Kidney (tissue), 13 donors: ENCODE measurements at regions not wholly inside any gene's neighbourhood (a gene's known extent, or its start where the extent isn't known, plus 50 kb on each side); places are given as distances from the start of the nearest gene placed in this dataset.

Experiments
- DNase-seq, 5 donors: peaks; one replicate each; pipeline ENCODE4 v3.0.0-alpha.2; 2013 to 2020
- FAIRE-seq: peaks from 2 replicates; lab custom pipeline; 2012; peaks lifted over from hg19 to GRCh38; lab: Jason Lieb, UNC
- H3K27ac ChIP-seq, 2 donors: one replicate each; pipeline ENCODE4 v1.7.0; 2013; ENCODE audit warnings: low read depth in 2 of 2, low read length in 2 of 2, inconsistent platforms in 1 of 2
- H3K27me3 ChIP-seq: one replicate; pipeline ENCODE4 v1.7.1; 2013; ENCODE audit warnings: low read length, inconsistent platforms; ENCODE audit not compliant: control insufficient read depth, insufficient read depth
- H3K36me3 ChIP-seq, 3 donors: one replicate each; pipeline versions ENCODE4 v1.7.0 to v1.7.1; 2013; ENCODE audit warnings: low read length in 3 of 3, control low read depth in 1 of 3, inconsistent platforms in 1 of 3; ENCODE audit not compliant: insufficient read depth in 3 of 3, control insufficient read depth in 2 of 3
- H3K4me1 ChIP-seq, 3 donors: one replicate each; pipeline versions ENCODE4 v1.7.0 to v1.7.1; 2013; ENCODE audit warnings: low read length in 3 of 3, inconsistent platforms in 1 of 3, low read depth in 1 of 3; ENCODE audit not compliant: control insufficient read depth in 2 of 3, insufficient read depth in 2 of 3
- H3K4me3 ChIP-seq, 3 donors: one replicate each; pipeline versions ENCODE4 v1.7.0 to v1.8.1; 2013; ENCODE audit warnings: low read length in 3 of 3, control low read depth in 1 of 3, inconsistent platforms in 1 of 3
- H3K9ac ChIP-seq, 3 donors: one replicate each; pipeline versions ENCODE4 v1.7.0 to v1.7.1; 2013; ENCODE audit warnings: low read length in 3 of 3, control low read depth in 1 of 3, inconsistent platforms in 1 of 3
- H3K9me3 ChIP-seq, 3 donors: one replicate each; pipeline versions ENCODE4 v1.7.0 to v1.7.1; 2013; ENCODE audit warnings: low read length in 3 of 3, control low read depth in 1 of 3, inconsistent platforms in 1 of 3; ENCODE audit not compliant: control insufficient read depth in 2 of 3, insufficient read depth in 1 of 3
- CTCF ChIP-seq: IDR thresholded peaks from 3 replicates; pipeline ENCODE4 v1.5.1; 2012; ENCODE audit warnings: mild to moderate bottlenecking, moderate library complexity, borderline replicate concordance; ENCODE audit not compliant: insufficient read depth; ENCODE audit errors: extremely low read depth
- intact Hi-C: fragments of 100-400 bp; cut with DNase I; formaldehyde crosslinking; loops from one replicate; pipeline ENCODE4 v1.11.1; 2022
- donor health status: control.
- donor health status: control.
- donor health status: control.
- donor health status: control.
- donor health status: control.
- donor health status: DM: yes; HTN: yes; CAD: no.
- donor health status: Normal renal cell carcinoma (clear cell type).

- Histone ChIP-seq H3K4me3 (no peak overlapping the region), H3K9ac (no peak overlapping the region), H3K36me3 (no peaks in the 10 kb centered on the region), H3K4me1 (no peaks in the 10 kb centered on the region), H3K27me3 (no peaks in the 10 kb centered on the region), H3K9me3 (no peaks in the 10 kb centered on the region), H3K27ac (no peak overlapping the region)
- intact Hi-C loops: no loop called here
- FAIRE-seq (no peak), DNase-seq (no peak)
- TF ChIP-seq CTCF: no peak
Observed at GRCh38 chr5:125142458-125142857, 396.0 kb upstream of the ZNF608 start.

GRCh38 chr5:125143011-125143410 lies 396.6 kb upstream of the ZNF608 start:
- Histone ChIP-seq H3K9ac (no peak overlapping the region), H3K27me3 (no peaks in the 10 kb centered on the region), H3K4me3 (no peak overlapping the region), H3K27ac (no peak overlapping the region), H3K4me1 (no peaks in the 10 kb centered on the region), H3K36me3 (no peaks in the 10 kb centered on the region), H3K9me3 (no peaks in the 10 kb centered on the region)
- FAIRE-seq (no peak), DNase-seq (no peak)
- no peak for TF ChIP-seq CTCF
- intact Hi-C loops: no loop called here

- FAIRE-seq (no peak), DNase-seq (no peak)
- Histone ChIP-seq H3K9me3 (no peaks in the 10 kb centered on the region), H3K36me3 (no peaks in the 10 kb centered on the region), H3K4me3 (no peak overlapping the region), H3K9ac (no peak overlapping the region), H3K27me3 (no peaks in the 10 kb centered on the region), H3K4me1 (peaks cover 0 to 4% (median 0%) of the 10 kb centered on the region in 3 donors), H3K27ac (no peak overlapping the region)
- intact Hi-C loops: no loop called here
- no peak for TF ChIP-seq CTCF
Observed at GRCh38 chr5:125148076-125148475, 401.6 kb upstream of the ZNF608 start.

- intact Hi-C loops: no loop called here
- H3K9me3 ChIP-seq: no peaks in the 10 kb centered on the region
- DNase-seq (no peak), FAIRE-seq (no peak)
- H3K9ac ChIP-seq: no peak overlapping the region
- H3K27ac ChIP-seq: no peak overlapping the region
- no peaks in the 10 kb centered on the region for H3K27me3 ChIP-seq
- peaks cover 0 to 5% (median 0%) of the 10 kb centered on the region in 3 donors for H3K4me1 ChIP-seq
- no peak for TF ChIP-seq CTCF
- no peaks in the 10 kb centered on the region for H3K36me3 ChIP-seq
- no peak overlapping the region for H3K4me3 ChIP-seq
Observed at GRCh38 chr5:125148706-125149105, 402.3 kb upstream of the ZNF608 start.
